K562 (cell line): ENCODE measurements at regions not wholly inside any gene's neighbourhood (a gene's known extent, or its start where the extent isn't known, plus 50 kb on each side); places are given as distances from the start of the nearest gene placed in this dataset.

Experiments
- ATAC-seq: fragments of 200-7000 bp; cut with Tn5 transposase; 3 replicates; pipeline ENCODE4 v1.9.1; 2020; ENCODE audit warnings: moderate library complexity
- BruUV-seq: library from RNA; stranded (reverse); fragments of 400-500 nt; replicated peaks from 2 replicates; lab custom pipeline; 2021; lab: Mats Ljungman, UMichigan
- CTCF ChIA-PET: fragments of 300-600 bp; formaldehyde crosslinking; extraction: SDS; loops from one replicate; lab custom pipeline; 2021; ENCODE audit warnings: low intra/inter-chr PET ratio; lab: Yijun Ruan, JAX
- POLR2A ChIA-PET: fragments of 300-600, 350-650 bp; sonication (Branson Sonifier 250); formaldehyde crosslinking; extraction: SDS; loops from one replicate; lab custom pipeline; 2021; ENCODE audit warnings: antibody characterized with exemption, inconsistent platforms; lab: Yijun Ruan, JAX
- DNase-seq, 4 experiments: peaks; one replicate each; pipeline versions ENCODE4 v3.0.0 to v3.0.0-alpha.2; 2011 to 2018; ENCODE audit warnings: low spot score in 3 of 4, mixed read lengths in 3 of 4; ENCODE audit errors: extremely low read depth in 1 of 4
- FAIRE-seq: peaks from 2 replicates; lab custom pipeline; 2011; peaks lifted over from hg19 to GRCh38; lab: Jason Lieb, UNC
- H2AFZ ChIP-seq: 2 replicates; pipeline ENCODE4 v1.6.0; 2011; ENCODE audit warnings: low read depth, low read length, control low read depth, inconsistent platforms
- H3K27ac ChIP-seq: fragments of 200-600 bp; 3 replicates; pipeline ENCODE4 v1.8.0; 2011; ENCODE audit warnings: low read depth, mild to moderate bottlenecking, control low read depth, inconsistent platforms, low read length, moderate library complexity, mixed read lengths; ENCODE audit errors: extremely low read depth
- H3K27me3 ChIP-seq, 2 experiments: fragments of 300-600 bp in 1 of 2; 2 replicates in 1 of 2; 3 replicates in 1 of 2; pipeline versions ENCODE4 v1.6.0 to v1.8.0; 2011; ENCODE audit warnings: inconsistent platforms in 2 of 2, low read length in 2 of 2, mild to moderate bottlenecking in 1 of 2, mixed read lengths in 1 of 2, moderate library complexity in 1 of 2; ENCODE audit not compliant: control insufficient read depth in 2 of 2, insufficient read depth in 2 of 2
- H3K36me3 ChIP-seq: fragments of 300-600 bp; 3 replicates; pipeline ENCODE4 v1.8.0; 2011; ENCODE audit warnings: mild to moderate bottlenecking, low read length, inconsistent platforms; ENCODE audit not compliant: control insufficient read depth, insufficient read depth
- H3K4me1 ChIP-seq, 2 experiments: fragments of 200-600 bp in 1 of 2; replicated peaks in 1 of 2; 2 replicates in 1 of 2; 3 replicates in 1 of 2; pipeline versions ENCODE4 v1.5.1 to v1.8.0; 2011; ENCODE audit warnings: inconsistent platforms in 2 of 2, low read length in 2 of 2, mild to moderate bottlenecking in 1 of 2, mixed read lengths in 1 of 2, moderate library complexity in 1 of 2; ENCODE audit not compliant: control insufficient read depth in 2 of 2, insufficient read depth in 2 of 2
- H3K4me2 ChIP-seq: 2 replicates; pipeline ENCODE4 v1.6.1; 2011; ENCODE audit warnings: low read length, control low read depth, inconsistent platforms, mixed read lengths; ENCODE audit not compliant: insufficient read depth
- H3K4me3 ChIP-seq: fragments of 200-600 bp; sonication (generic), shearing (Covaris generic); 2 replicates; pipeline ENCODE4 v1.5.1; 2016; ENCODE audit warnings: control low read depth, inconsistent platforms
- H3K79me2 ChIP-seq: fragments of 200-600 bp; 3 replicates; pipeline ENCODE4 v1.8.0; 2011; ENCODE audit warnings: low read length, inconsistent platforms; ENCODE audit not compliant: control insufficient read depth, insufficient read depth
- H3K9ac ChIP-seq, 2 experiments: 2 replicates each; pipeline versions ENCODE4 v1.6.0 to v1.6.1; 2011; ENCODE audit warnings: low read depth in 2 of 2, low read length in 2 of 2, control low read depth in 1 of 2, inconsistent platforms in 1 of 2, mild to moderate bottlenecking in 1 of 2, mixed read lengths in 1 of 2; ENCODE audit not compliant: insufficient read depth in 1 of 2
- H3K9me1 ChIP-seq: one replicate; pipeline ENCODE4 v1.6.0; 2011; ENCODE audit warnings: inconsistent platforms, mild to moderate bottlenecking, low read length, moderate library complexity; ENCODE audit not compliant: control insufficient read depth, insufficient read depth
- H3K9me3 ChIP-seq: replicated peaks from 2 replicates; pipeline ENCODE4 v1.5.1; 2011; ENCODE audit warnings: low read depth, low read length, inconsistent platforms; ENCODE audit not compliant: control insufficient read depth, insufficient read depth
- H4K20me1 ChIP-seq: replicated peaks from 2 replicates; pipeline ENCODE4 v1.6.1; 2011; ENCODE audit warnings: low read length, inconsistent platforms, mixed read lengths; ENCODE audit not compliant: control insufficient read depth, insufficient read depth
- BRD9 ChIP-seq: fragments of 450-650 bp; IDR thresholded peaks from 2 replicates; pipeline ENCODE4 v1.6.1; 2018; ENCODE audit warnings: low read depth; ENCODE audit not compliant: partially characterized antibody
- DACH1 ChIP-seq: fragments of 450-650 bp; IDR thresholded peaks from 2 replicates; pipeline ENCODE4 v1.6.1; 2018; ENCODE audit not compliant: partially characterized antibody
- FUS ChIP-seq: fragments of 200-400 bp; formaldehyde crosslinking; optimal IDR thresholded peaks from 2 replicates; pipeline ENCODE3; 2017; ENCODE audit warnings: low read depth, low read length
- GATAD2B ChIP-seq: fragments of 450-650 bp; IDR thresholded peaks from 2 replicates; pipeline ENCODE4 v1.6.1; 2017; ENCODE audit warnings: mild to moderate bottlenecking, borderline replicate concordance
- GTF2A2 ChIP-seq: IDR thresholded peaks from 2 replicates; pipeline ENCODE4 v1.6.1; 2016; ENCODE audit warnings: mild to moderate bottlenecking, missing genetic modification characterization, missing compliant biosample characterization
- HMG20B ChIP-seq: fragments of 250-450 bp; sonication (Bioruptor Pico); IDR thresholded peaks from 2 replicates; pipeline ENCODE4 v1.5.0; 2021; ENCODE audit warnings: mild to moderate bottlenecking
- MCM2 ChIP-seq: fragments of 450-650 bp; IDR thresholded peaks from 2 replicates; pipeline ENCODE4 v1.6.1; 2017; ENCODE audit warnings: low read depth, mild to moderate bottlenecking
- MTA2 ChIP-seq: fragments of 450-650 bp; IDR thresholded peaks from 2 replicates; pipeline ENCODE4 v1.6.1; 2016; ENCODE audit warnings: low read depth
- NFE2L1 ChIP-seq: fragments of 450-650 bp; IDR thresholded peaks from 2 replicates; pipeline ENCODE4 v1.6.1; 2016; ENCODE audit warnings: missing genetic modification characterization, low read depth, mild to moderate bottlenecking, missing compliant biosample characterization, moderate library complexity, borderline replicate concordance
- NR3C1 ChIP-seq: sonication (generic); formaldehyde crosslinking; IDR thresholded peaks from 2 replicates; pipeline ENCODE4 v1.8.1; 2022; ENCODE audit warnings: missing genetic modification reagents
- PYGO2 ChIP-seq: fragments of 450-650 bp; IDR thresholded peaks from 2 replicates; pipeline ENCODE4 v1.6.1; 2016; ENCODE audit warnings: mild to moderate bottlenecking, missing genetic modification characterization, moderate library complexity, missing compliant biosample characterization
- SAFB2 ChIP-seq: fragments of 200-400 bp; formaldehyde crosslinking; IDR thresholded peaks from 2 replicates; pipeline ENCODE4 v1.6.1; 2018; ENCODE audit warnings: borderline replicate concordance, low read length, low read depth, moderate library complexity; ENCODE audit not compliant: severe bottlenecking
- SREBF2 ChIP-seq: sonication (generic); formaldehyde crosslinking; IDR thresholded peaks from 2 replicates; pipeline ENCODE4 v1.4.0; 2020; ENCODE audit warnings: mild to moderate bottlenecking, missing genetic modification reagents
- TRIM24 ChIP-seq, 2 experiments: fragments of 450-650 bp; IDR thresholded peaks; 2 replicates each; pipeline ENCODE4 v1.6.1; 2016
- ZNF668 ChIP-seq: fragments of 250-450 bp; sonication (Bioruptor Pico); IDR thresholded peaks from 2 replicates; pipeline ENCODE4 v1.8.0; 2022; ENCODE audit warnings: mild to moderate bottlenecking, inconsistent platforms
- WGBS: fragments of 100-300 bp; shearing (Covaris generic); methylation state at CpG from one replicate; pipeline ENCODE4 v1.1.6; 2016; ENCODE audit warnings: low coverage, mixed read lengths; ENCODE audit not compliant: insufficient coverage; ENCODE audit errors: missing lambda C conversion rate; 5-methylcytosine and 5-hydroxymethylcytosine counted together
- in situ Hi-C: fragments of 300-500 bp; cut with MboI; formaldehyde crosslinking; loops from 4 replicates; pipeline ENCODE4 v1.15.0; 2018; ENCODE audit warnings: inconsistent platforms, mixed read lengths
- intact Hi-C: fragments of 100-400 bp; cut with micrococcal nuclease; formaldehyde crosslinking; loops from 2 replicates; pipeline ENCODE4 v1.14.2; 2022
- TF ChIP-seq, protein P1 (sequence below): fragments of 250-450 bp; sonication (Bioruptor Pico); IDR thresholded peaks from 2 replicates; pipeline ENCODE4 v1.8.0; 2022; ENCODE audit warnings: moderate library complexity, mild to moderate bottlenecking, inconsistent platforms

DNA sequence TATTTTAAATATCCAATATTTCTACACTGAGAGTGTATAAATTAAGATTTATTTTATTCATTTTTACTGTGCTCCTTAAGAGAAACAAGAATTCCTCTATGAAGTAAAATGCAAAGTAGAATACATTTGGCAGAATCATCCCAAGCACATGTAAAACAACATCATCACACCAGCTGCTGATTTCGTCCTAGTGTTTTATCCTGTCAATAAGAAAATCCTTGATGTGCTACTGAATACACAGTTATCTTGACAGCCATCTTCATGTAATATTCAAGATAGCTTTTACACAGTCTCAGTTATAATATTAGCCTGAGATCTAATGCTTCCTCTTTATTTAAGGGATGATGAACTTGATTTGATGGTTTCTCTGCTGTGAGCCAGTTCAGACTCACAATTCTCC, 282.4 kb downstream of the MZT1 start:
- no peaks in the 10 kb centered on the region for H3K79me2 ChIP-seq
- DNase-seq (no peak), FAIRE-seq (no peak), ATAC-seq (no peak)
- in situ Hi-C loops = no loop called here
- TF ChIP-seq SAFB2 (no peak), MTA2 (no peak), DACH1 (no peak)
- H3K36me3 ChIP-seq = no peaks in the 10 kb centered on the region
- no peaks in the 10 kb centered on the region for H3K9me3 ChIP-seq
- no peak overlapping the region for H3K9ac ChIP-seq
- no peak overlapping the region for H3K27ac ChIP-seq
- WGBS = 0% methylated on average over 1 of the region's 1 CpG
- H3K27me3 ChIP-seq = no peaks in the 10 kb centered on the region
- no peak overlapping the region for H2AFZ ChIP-seq
- H3K4me1 ChIP-seq = no peaks in the 10 kb centered on the region
- no TSS peak for BruUV-seq
- no peaks in the 10 kb centered on the region for H3K9me1 ChIP-seq
- POLR2A ChIA-PET = no interaction called here
- H3K4me3 ChIP-seq = no peak overlapping the region
- H4K20me1 ChIP-seq = no peaks in the 10 kb centered on the region
- H3K4me2 ChIP-seq = no peak overlapping the region
- intact Hi-C loops = no loop called here
- CTCF ChIA-PET = no interaction called here

DNA sequence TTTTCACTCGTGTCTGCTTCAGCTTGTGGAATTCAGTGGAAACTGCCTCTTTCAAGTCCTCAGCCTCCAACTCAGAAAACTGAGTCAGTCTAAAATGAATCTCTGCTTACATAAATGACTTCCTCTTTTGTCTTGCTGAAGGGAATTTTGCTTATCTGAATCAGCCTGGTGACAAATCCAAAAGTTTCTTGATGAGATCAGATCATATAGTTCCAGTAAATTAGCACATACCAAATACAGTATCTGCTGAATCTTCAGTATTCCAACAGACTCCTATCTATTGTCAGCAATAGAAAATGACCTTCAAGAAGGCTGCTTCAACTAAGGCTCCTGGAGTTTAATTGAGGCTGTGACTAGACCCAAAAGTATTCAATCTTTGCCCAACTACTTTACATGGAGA, 290.0 kb downstream of the MZT1 start:
- no peak overlapping the region for H3K27ac ChIP-seq
- H3K9ac ChIP-seq = no peak overlapping the region
- no peak for FAIRE-seq
- no TSS peak for BruUV-seq
- H3K79me2 ChIP-seq = no peaks in the 10 kb centered on the region
- POLR2A ChIA-PET = no interaction called here
- H3K27me3 ChIP-seq = no peaks in the 10 kb centered on the region
- no peaks in the 10 kb centered on the region for H3K9me3 ChIP-seq
- no peak overlapping the region for H3K4me3 ChIP-seq
- no peak for TF ChIP-seq PYGO2 (tag)
- no peak for TF ChIP-seq BRD9
- TF ChIP-seq GATAD2B = no peak
- TF ChIP-seq NR3C1 = no peak
- TF ChIP-seq GTF2A2 = no peak
- TF ChIP-seq HMG20B (CRISPR knock-in tag) = no peak
- no peak for TF ChIP-seq NFE2L1
- no peak for TF ChIP-seq ZNF668 (CRISPR knock-in tag)
- TF ChIP-seq FUS = no peak
- TF ChIP-seq, protein P1, sequence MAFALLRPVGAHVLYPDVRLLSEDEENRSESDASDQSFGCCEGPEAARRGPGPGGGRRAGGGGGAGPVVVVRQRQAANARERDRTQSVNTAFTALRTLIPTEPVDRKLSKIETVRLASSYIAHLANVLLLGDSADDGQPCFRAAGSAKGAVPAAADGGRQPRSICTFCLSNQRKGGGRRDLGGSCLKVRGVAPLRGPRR (CRISPR knock-in tag) = no peak
- no peak for TF ChIP-seq MCM2
- TF ChIP-seq TRIM24 (IDR thresholded peaks at IDR 0.05) = no peak
- no peak for TF ChIP-seq SREBF2 (CRISPR knock-in tag)
- TF ChIP-seq DACH1 = no peak
- no peaks in the 10 kb centered on the region for H4K20me1 ChIP-seq
- DNase-seq = no peak
- intact Hi-C loops = no loop called here
- no peaks in the 10 kb centered on the region for H3K4me1 ChIP-seq
- 0% methylated on average over 1 of the region's 1 CpG for WGBS
- in situ Hi-C loops = no loop called here
- CTCF ChIA-PET = no interaction called here
- ATAC-seq = no peak
- H2AFZ ChIP-seq = no peak overlapping the region
- no peaks in the 10 kb centered on the region for H3K9me1 ChIP-seq
- no peaks in the 10 kb centered on the region for H3K36me3 ChIP-seq
- no peak overlapping the region for H3K4me2 ChIP-seq
